H1 (cell line): ENCODE measurements at regions not wholly inside any gene's neighbourhood (a gene's known extent, or its start where the extent isn't known, plus 50 kb on each side); places are given as distances from the start of the nearest gene placed in this dataset.

Source experiments
- CTCF ChIA-PET: fragments of 300-600 bp; sonication (Branson Sonifier 250); formaldehyde crosslinking; loops from one replicate; lab custom pipeline; 2021; ENCODE audit not compliant: partially characterized antibody; lab: Charles Lee
- POLR2A ChIA-PET: fragments of 300-600 bp; sonication (Branson Sonifier 250); formaldehyde crosslinking; loops from one replicate; lab custom pipeline; 2021; ENCODE audit warnings: inconsistent platforms; ENCODE audit not compliant: partially characterized antibody; lab: Charles Lee
- DNase-seq, 2 experiments: peaks; one replicate each; pipeline versions ENCODE4 v3.0.0 to v3.0.0-alpha.2; 2010 to 2022; ENCODE audit warnings: low spot score in 2 of 2, low read depth in 1 of 2, mixed read lengths in 1 of 2
- FAIRE-seq: peaks from 2 replicates; lab custom pipeline; 2011; peaks lifted over from hg19 to GRCh38; lab: Jason Lieb, UNC
- H2AFZ ChIP-seq: 2 replicates; pipeline ENCODE4 v1.8.1; 2012; ENCODE audit warnings: low read length, inconsistent platforms
- H2AK5ac ChIP-seq: 2 replicates; pipeline ENCODE4 v1.6.1; 2013; ENCODE audit warnings: low read depth, low read length
- H2BK120ac ChIP-seq: replicated peaks from 2 replicates; pipeline ENCODE3; 2013; ENCODE audit warnings: low read depth, low read length, inconsistent platforms
- H2BK12ac ChIP-seq: 2 replicates; pipeline ENCODE4 v1.6.1; 2013; ENCODE audit warnings: low read depth, low read length
- H2BK15ac ChIP-seq: 2 replicates; pipeline ENCODE4 v1.6.1; 2013; ENCODE audit warnings: low read length
- H2BK20ac ChIP-seq: 2 replicates; pipeline ENCODE4 v1.6.1; 2013; ENCODE audit warnings: low read length
- H2BK5ac ChIP-seq: 2 replicates; pipeline ENCODE4 v1.6.1; 2013; ENCODE audit warnings: low read depth, low read length
- H3K14ac ChIP-seq: 2 replicates; pipeline ENCODE4 v1.6.1; 2013; ENCODE audit warnings: inconsistent platforms; ENCODE audit not compliant: insufficient read length
- H3K18ac ChIP-seq: 2 replicates; pipeline ENCODE4 v1.6.1; 2013; ENCODE audit warnings: low read length; ENCODE audit errors: extremely low read depth
- H3K23ac ChIP-seq: 2 replicates; pipeline ENCODE4 v1.6.1; 2013; ENCODE audit warnings: inconsistent platforms; ENCODE audit not compliant: insufficient read length
- H3K23me2 ChIP-seq: 2 replicates; pipeline ENCODE4 v1.6.1; 2013; ENCODE audit warnings: low read depth, low read length
- H3K27ac ChIP-seq: 2 replicates; pipeline ENCODE4 v1.6.1; 2011; ENCODE audit warnings: low read depth, low read length, inconsistent platforms
- H3K27me3 ChIP-seq, 4 experiments: replicated peaks in 1 of 4; 1 replicate in 1 of 4; 2 replicates in 3 of 4; pipeline versions ENCODE4 v1.6.1 to v1.8.1; 2011 to 2013; ENCODE audit warnings: low read length in 3 of 4, mild to moderate bottlenecking in 3 of 4, inconsistent platforms in 2 of 4, mixed read lengths in 2 of 4, moderate library complexity in 1 of 4; ENCODE audit not compliant: control insufficient read depth in 3 of 4, insufficient read depth in 3 of 4; ENCODE audit errors: extremely low read depth in 1 of 4
- H3K36me3 ChIP-seq, 4 experiments: 2 replicates each; pipeline versions ENCODE4 v1.6.1 to v1.8.1; 2011 to 2013; ENCODE audit warnings: mild to moderate bottlenecking in 4 of 4, low read length in 3 of 4, moderate library complexity in 2 of 4, control low read depth in 1 of 4, inconsistent platforms in 1 of 4; ENCODE audit not compliant: insufficient read depth in 4 of 4, control insufficient read depth in 2 of 4
- H3K4ac ChIP-seq: replicated peaks from 2 replicates; pipeline ENCODE3; 2013; ENCODE audit warnings: low read length, low read depth, mixed read lengths, inconsistent platforms; ENCODE audit not compliant: insufficient read length
- H3K4me1 ChIP-seq, 4 experiments: replicated peaks in 1 of 4; 1 replicate in 1 of 4; 2 replicates in 3 of 4; pipeline versions ENCODE4 v1.6.1 to v1.8.1; 2011 to 2013; ENCODE audit warnings: low read length in 3 of 4, inconsistent platforms in 2 of 4, mixed read lengths in 1 of 4; ENCODE audit not compliant: insufficient read depth in 4 of 4, control insufficient read depth in 3 of 4
- H3K4me2 ChIP-seq, 2 experiments: 2 replicates each; pipeline versions ENCODE4 v1.6.1 to v1.8.1; 2011 to 2013; ENCODE audit warnings: low read depth in 2 of 2, low read length in 2 of 2, control low read depth in 1 of 2, inconsistent platforms in 1 of 2, mild to moderate bottlenecking in 1 of 2; ENCODE audit not compliant: insufficient read depth in 1 of 2
- H3K4me3 ChIP-seq, 4 experiments: fragments of 200-600, 300-600 bp in 1 of 4; sonication (generic), shearing (Covaris generic), sonication (Bioruptor Twin) in 1 of 4; 2 replicates each; pipeline versions ENCODE4 v1.5.1 to v1.8.1; 2011 to 2016; ENCODE audit warnings: low read length in 4 of 4, low read depth in 3 of 4, control low read depth in 2 of 4, inconsistent platforms in 2 of 4, mild to moderate bottlenecking in 2 of 4, mixed read lengths in 1 of 4, moderate library complexity in 1 of 4; ENCODE audit not compliant: insufficient read depth in 2 of 4; ENCODE audit errors: extremely low read depth in 1 of 4
- H3K56ac ChIP-seq: replicated peaks from 2 replicates; pipeline ENCODE3; 2013; ENCODE audit warnings: low read depth, mild to moderate bottlenecking, mixed read lengths, low read length, inconsistent platforms; ENCODE audit not compliant: insufficient read length
- H3K79me1 ChIP-seq: 2 replicates; pipeline ENCODE4 v1.6.1; 2013; ENCODE audit warnings: low read depth, low read length, control low read depth
- H3K79me2 ChIP-seq, 2 experiments: 2 replicates each; pipeline versions ENCODE4 v1.6.1 to v1.8.1; 2012 to 2013; ENCODE audit warnings: low read length in 2 of 2, mild to moderate bottlenecking in 2 of 2, inconsistent platforms in 1 of 2; ENCODE audit not compliant: insufficient read depth in 2 of 2, control insufficient read depth in 1 of 2
- H3K9ac ChIP-seq, 4 experiments: replicated peaks in 1 of 4; 1 replicate in 1 of 4; 2 replicates in 3 of 4; pipeline versions ENCODE4 v1.6.1 to v1.8.1; 2011 to 2013; ENCODE audit warnings: low read depth in 3 of 4, low read length in 3 of 4, control low read depth in 2 of 4, mild to moderate bottlenecking in 2 of 4, moderate library complexity in 2 of 4, inconsistent platforms in 1 of 4; ENCODE audit errors: extremely low read depth in 1 of 4
- H3K9me3 ChIP-seq, 2 experiments: 2 replicates each; pipeline versions ENCODE4 v1.6.1 to v1.8.1; 2012 to 2013; ENCODE audit warnings: mild to moderate bottlenecking in 2 of 2, moderate library complexity in 2 of 2, control low read depth in 1 of 2, inconsistent platforms in 1 of 2, low read depth in 1 of 2, low read length in 1 of 2, mixed read lengths in 1 of 2; ENCODE audit not compliant: insufficient read depth in 2 of 2
- H4K20me1 ChIP-seq, 2 experiments: replicated peaks in 1 of 2; 2 replicates each; pipeline versions ENCODE3 to v1.8.1; 2011 to 2013; ENCODE audit warnings: inconsistent platforms in 2 of 2, low read length in 2 of 2, mild to moderate bottlenecking in 1 of 2; ENCODE audit not compliant: insufficient read depth in 2 of 2, control insufficient read depth in 1 of 2
- H4K5ac ChIP-seq: 2 replicates; pipeline ENCODE4 v1.6.1; 2013; ENCODE audit warnings: low read length, low read depth, mixed read lengths, inconsistent platforms; ENCODE audit not compliant: insufficient read length
- H4K8ac ChIP-seq: 2 replicates; pipeline ENCODE4 v1.8.0; 2013; ENCODE audit warnings: mild to moderate bottlenecking, moderate library complexity, low read length, inconsistent platforms; ENCODE audit not compliant: insufficient read depth; ENCODE audit errors: extremely low read depth
- H4K91ac ChIP-seq: replicated peaks from 2 replicates; pipeline ENCODE3; 2013; ENCODE audit warnings: low read length, mixed read lengths, inconsistent platforms; ENCODE audit not compliant: insufficient read length
- ASH2L ChIP-seq: fragments of 200-600, 300-600 bp; sonication (generic); IDR thresholded peaks from one replicate; pipeline ENCODE4 v1.7.1; 2017; ENCODE audit warnings: low read length
- EGR1 ChIP-seq: IDR thresholded peaks from 2 replicates; pipeline ENCODE4 v1.6.1; 2011; ENCODE audit warnings: low read depth, low read length, borderline replicate concordance
- NANOG ChIP-seq: IDR thresholded peaks from 2 replicates; pipeline ENCODE4 v1.6.1; 2011; ENCODE audit warnings: low read length, low read depth, mild to moderate bottlenecking, inconsistent platforms; ENCODE audit not compliant: insufficient read depth, poor library complexity, severe bottlenecking
- SP4 ChIP-seq: IDR thresholded peaks from 2 replicates; pipeline ENCODE4 v1.6.1; 2012; ENCODE audit warnings: low read length, inconsistent platforms
- WGBS, 2 experiments: shearing (Covaris generic) in 1 of 2; methylation state at CpG; one replicate each; pipeline versions ENCODE4 v1.1.6 to v1.1.7; 2013 to 2015; ENCODE audit warnings: low lambda C conversion rate in 2 of 2, mixed read lengths in 2 of 2, inconsistent platforms in 1 of 2, low coverage in 1 of 2, missing lambda C conversion rate in 1 of 2; ENCODE audit not compliant: insufficient replicate concordance in 2 of 2, insufficient coverage in 1 of 2, insufficient read length in 1 of 2; ENCODE audit errors: extremely low coverage in 1 of 2, missing lambda C conversion rate in 1 of 2; 5-methylcytosine and 5-hydroxymethylcytosine counted together

GRCh38 chr14:99078426-99078825 lies 193.6 kb downstream of the BCL11B start:
- Histone ChIP-seq H4K5ac (no peak overlapping the region), H2BK15ac (no peak overlapping the region), H2AFZ (no peak overlapping the region), H2BK20ac (no peak overlapping the region), H2AK5ac (no peak overlapping the region), H3K18ac (no peak overlapping the region), H3K56ac (no peak overlapping the region), H3K14ac (no peak overlapping the region), H3K9ac (no peak overlapping the region), H3K36me3 (no peaks in the 10 kb centered on the region), H4K91ac (no peak overlapping the region), H4K8ac (no peak overlapping the region), H3K4ac (no peak overlapping the region), H3K79me2 (no peaks in the 10 kb centered on the region), H3K4me1 (no peaks in the 10 kb centered on the region), H3K23ac (no peak overlapping the region), H3K9me3 (peaks cover 0 to 3% of the 10 kb centered on the region in 2 experiments; a peak in 1 of 4 replicates), H3K27me3 (no peaks in the 10 kb centered on the region; a peak in 1 of 7 replicates), H3K79me1 (no peaks in the 10 kb centered on the region), H3K4me2 (no peak overlapping the region), H2BK12ac (no peak overlapping the region), H3K4me3 (no peak overlapping the region), H2BK5ac (no peak overlapping the region), H4K20me1 (no peaks in the 10 kb centered on the region), H3K23me2 (no peaks in the 10 kb centered on the region), H2BK120ac (no peak overlapping the region), H3K27ac (no peak overlapping the region)
- ChIA-PET POLR2A (no interaction called here), CTCF (no interaction called here)
- DNase-seq = no peak
- no peak for FAIRE-seq
- 95% methylated on average over 7 of the region's 7 CpGs; no CpG with 5 or more reads in 1 of the 2 experiments for WGBS, 2 experiments
- TF ChIP-seq ASH2L (no peak), SP4 (no peak), NANOG (no peak), EGR1 (no peak)
